Transverse colon (tissue), 4 donors: ENCODE measurements at regions not wholly inside any gene's neighbourhood (a gene's known extent, or its start where the extent isn't known, plus 50 kb on each side); places are given as distances from the start of the nearest gene placed in this dataset.

ENCODE experiments used
- DNase-seq: peaks from one replicate; pipeline ENCODE4 v3.0.0-alpha.2; 2019
- H3K27ac ChIP-seq, 4 donors: fragments of 200-600 bp; sonication (generic); 2 replicates each; pipeline ENCODE4 v1.5.1; 2016 to 2018; ENCODE audit warnings: inconsistent platforms in 4 of 4
- H3K27me3 ChIP-seq: fragments of 200-600 bp; sonication (generic); 2 replicates; pipeline ENCODE4 v1.5.1; 2017; ENCODE audit warnings: inconsistent platforms
- H3K36me3 ChIP-seq, 4 donors: fragments of 200-600 bp; sonication (generic); 2 replicates each; pipeline ENCODE4 v1.5.1; 2017 to 2019; ENCODE audit warnings: inconsistent platforms in 4 of 4
- H3K4me1 ChIP-seq, 4 donors: fragments of 200-600 bp; sonication (generic); 2 replicates each; pipeline ENCODE4 v1.5.1; 2017 to 2020; ENCODE audit warnings: inconsistent platforms in 4 of 4
- H3K4me3 ChIP-seq, 4 donors: fragments of 200-600 bp; sonication (generic); 1 replicate in 1 of 4; 2 replicates in 3 of 4; pipeline versions ENCODE4 v1.5.1 to v1.6.1; 2017 to 2019; ENCODE audit warnings: inconsistent platforms in 4 of 4
- H3K9me3 ChIP-seq, 2 donors: fragments of 200-600 bp; sonication (generic); 2 replicates each; pipeline ENCODE4 v1.5.1; 2017 to 2019; ENCODE audit warnings: inconsistent platforms in 2 of 2
- CTCF ChIP-seq, 5 experiments: fragments of 200-600 bp in 3 of 5; fragments of 450-650 bp in 2 of 5; sonication (generic) in 3 of 5; IDR thresholded peaks; 1 replicate in 2 of 5; 2 replicates in 3 of 5; pipeline ENCODE4 v1.5.1; 2016 to 2017; ENCODE audit warnings: antibody characterized with exemption in 5 of 5, inconsistent platforms in 3 of 5, mild to moderate bottlenecking in 2 of 5, moderate library complexity in 1 of 5
- EP300 ChIP-seq: sonication (generic); formaldehyde crosslinking; IDR thresholded peaks from one replicate; pipeline ENCODE4 v1.6.1; 2017; ENCODE audit warnings: antibody characterized with exemption, low read depth
- POLR2A ChIP-seq: fragments of 450-650 bp; IDR thresholded peaks from one replicate; pipeline ENCODE4 v1.6.1; 2016; ENCODE audit warnings: antibody characterized with exemption, mild to moderate bottlenecking, moderate library complexity
- POLR2AphosphoS5 ChIP-seq, 3 donors: sonication (generic); formaldehyde crosslinking; IDR thresholded peaks; one replicate each; pipeline ENCODE4 v1.6.1; 2016; ENCODE audit warnings: antibody characterized with exemption in 3 of 3
- WGBS, 2 donors: methylation state at CpG; one replicate each; pipeline ENCODE4 v1.1.5; 2018; ENCODE audit warnings: low coverage in 1 of 2; 5-methylcytosine and 5-hydroxymethylcytosine counted together
- in situ Hi-C, 4 donors: fragments of 200-750 bp; cut with MboI; loops; one replicate each; pipeline versions ENCODE4 v1.15.0 to v1.15.1; 2017; ENCODE audit warnings: low sequenced_read_pairs in 3 of 4, low pct_ligation_motif_present in 1 of 4, low pct_unique_long_range_greater_than_20kb in 1 of 4
- intact Hi-C: fragments of 100-400 bp; cut with DNase I; formaldehyde crosslinking; loops from one replicate; pipeline ENCODE4 v1.15.1; 2023; ENCODE audit warnings: low total_unique reads

- intact Hi-C loops: no loop called here
- H3K27ac ChIP-seq: no peak overlapping the region
- no peaks in the 10 kb centered on the region for H3K36me3 ChIP-seq
- H3K4me3 ChIP-seq: no peak overlapping the region
- H3K4me1 ChIP-seq: no peaks in the 10 kb centered on the region
- DNase-seq: no peak
- TF ChIP-seq POLR2A (no peak), POLR2AphosphoS5 (IDR thresholded peaks at IDR 0.05) (no peak), CTCF (IDR thresholded peaks at IDR 0.05) (no peak), EP300 (no peak)
- H3K9me3 ChIP-seq: no peaks in the 10 kb centered on the region
- H3K27me3 ChIP-seq: no peaks in the 10 kb centered on the region
- in situ Hi-C loops: no loop called here
Measured at GRCh38 chr10:108905171-108905570, 1018.1 kb downstream of the XPNPEP1 start.

- no peak for TF ChIP-seq POLR2A
- no peak for TF ChIP-seq EP300
- no peak for TF ChIP-seq CTCF (IDR thresholded peaks at IDR 0.05)
- TF ChIP-seq POLR2AphosphoS5 (IDR thresholded peaks at IDR 0.05): no peak
- in situ Hi-C loops (no loop called here), intact Hi-C loops (no loop called here)
- H3K4me1 ChIP-seq: no peaks in the 10 kb centered on the region
- no peaks in the 10 kb centered on the region for H3K36me3 ChIP-seq
- H3K9me3 ChIP-seq: no peaks in the 10 kb centered on the region
- H3K27me3 ChIP-seq: no peaks in the 10 kb centered on the region
- H3K4me3 ChIP-seq: no peak overlapping the region
- 87 to 95% methylated on average over 4 to 5 of the region's 5 CpGs for WGBS, 2 donors
- no peak for DNase-seq
- no peak overlapping the region for H3K27ac ChIP-seq
Measured at GRCh38 chr10:108904163-108904838, 1019.0 kb downstream of the XPNPEP1 start.

DNA sequence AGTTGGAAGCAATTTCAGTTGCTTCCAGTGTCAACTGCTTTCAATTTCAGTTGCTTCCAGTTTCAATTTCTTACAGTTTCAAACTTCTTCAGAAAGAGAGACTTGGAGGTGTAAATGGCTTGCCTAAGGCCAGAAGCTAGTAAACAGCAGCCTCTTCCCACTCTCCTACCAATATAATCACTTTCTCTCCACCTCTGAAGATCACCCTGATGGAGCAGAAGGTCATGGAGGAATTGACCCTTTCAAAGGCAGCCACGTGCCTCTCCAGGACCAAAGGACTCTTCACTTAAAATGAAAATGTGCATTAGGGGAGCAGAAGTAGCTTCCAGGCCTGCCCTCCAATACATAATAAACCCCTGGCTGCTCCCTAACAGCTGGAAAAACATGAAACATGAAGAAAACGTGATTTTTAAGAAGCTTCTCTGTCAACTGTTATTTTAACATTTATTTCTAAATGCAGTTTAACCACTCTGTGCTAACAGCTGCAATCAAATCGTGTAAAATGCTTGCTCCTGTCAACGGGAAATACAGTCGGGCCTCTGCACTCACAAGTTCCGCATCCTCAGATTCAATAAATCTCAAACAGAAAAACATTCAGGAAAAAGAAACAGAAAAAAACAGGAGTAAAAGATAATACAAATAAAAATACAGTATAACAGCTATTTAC is 1020.6 kb downstream of the XPNPEP1 start:
- H3K4me1 ChIP-seq: no peaks in the 10 kb centered on the region
- 44 to 67% methylated on average over 6 of the region's 6 CpGs for WGBS, 2 donors
- H3K27me3 ChIP-seq: no peaks in the 10 kb centered on the region
- intact Hi-C loops: no loop called here
- no peak for DNase-seq
- no peak overlapping the region for H3K27ac ChIP-seq
- H3K9me3 ChIP-seq: no peaks in the 10 kb centered on the region
- no peaks in the 10 kb centered on the region for H3K36me3 ChIP-seq
- TF ChIP-seq CTCF (IDR thresholded peaks at IDR 0.05): no peak
- TF ChIP-seq POLR2AphosphoS5 (IDR thresholded peaks at IDR 0.05): no peak
- TF ChIP-seq EP300: no peak
- no peak for TF ChIP-seq POLR2A
- in situ Hi-C loops: no loop called here
- H3K4me3 ChIP-seq: no peak overlapping the region

GRCh38 chr10:108901781-108902618 is 1021.3 kb downstream of the XPNPEP1 start:
- Histone ChIP-seq H3K4me3 (no peak overlapping the region), H3K27ac (no peak overlapping the region), H3K4me1 (no peaks in the 10 kb centered on the region), H3K9me3 (no peaks in the 10 kb centered on the region), H3K27me3 (no peaks in the 10 kb centered on the region), H3K36me3 (no peaks in the 10 kb centered on the region)
- in situ Hi-C loops (no loop called here), intact Hi-C loops (no loop called here)
- TF ChIP-seq CTCF (IDR thresholded peaks at IDR 0.05) (no peak), POLR2A (no peak), EP300 (no peak)
- WGBS, 2 donors: 62 to 72% methylated on average over 3 to 4 of the region's 4 CpGs
- DNase-seq: no peak
